HPDE6-E6E7 (cell line): ENCODE measurements at regions not wholly inside any gene's neighbourhood (a gene's known extent, or its start where the extent isn't known, plus 50 kb on each side); places are given as distances from the start of the nearest gene placed in this dataset.

Source experiments
- DNase-seq: peaks from one replicate; pipeline ENCODE4 v3.0.0; 2011; ENCODE audit warnings: missing footprints; ENCODE audit errors: extremely low spot score

- no peak for DNase-seq
Measured at GRCh38 chr1:38719880-38720279, 139.7 kb downstream of the RRAGC start.

GRCh38 chr1:38718031-38718430, 141.5 kb downstream of the RRAGC start:
- no peak for DNase-seq

- no peak for DNase-seq
Measured at GRCh38 chr1:38716229-38716628, 143.3 kb downstream of the RRAGC start.

- DNase-seq: no peak
Measured at GRCh38 chr1:38715415-38715814, 144.2 kb downstream of the RRAGC start.

- no peak for DNase-seq
Measured at GRCh38 chr1:38712046-38712445, 147.5 kb downstream of the RRAGC start.

DNA sequence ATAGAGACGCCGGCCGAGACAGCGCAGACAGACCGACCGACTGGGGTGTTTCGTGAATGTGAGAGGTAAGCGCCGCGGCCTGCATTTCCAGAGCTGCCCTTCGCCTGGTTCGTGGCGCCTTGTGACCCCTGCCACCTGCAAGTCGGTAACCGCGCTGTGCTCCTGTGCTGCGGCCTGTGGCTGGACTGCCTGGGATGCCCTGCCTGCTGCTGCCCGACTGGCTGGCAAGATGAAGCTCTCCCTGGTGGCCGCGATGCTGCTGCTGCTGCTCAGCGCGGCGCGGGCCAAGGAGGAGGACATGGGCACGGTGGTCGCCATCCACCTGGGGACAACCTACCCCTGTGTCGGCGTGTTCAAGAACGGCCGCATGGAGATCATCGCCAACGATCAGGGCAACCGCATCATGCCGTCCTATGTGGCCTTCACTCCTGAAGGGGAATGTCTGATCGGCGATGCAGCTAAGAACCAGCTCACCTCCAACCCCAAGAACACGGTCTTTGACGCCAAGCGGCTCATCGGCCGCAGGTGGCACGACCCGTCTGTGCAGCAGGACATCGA, 150.8 kb downstream of the RRAGC start:
- DNase-seq: no peak

GRCh38 chr1:38701088-38701487, 158.5 kb downstream of the RRAGC start:
- no peak for DNase-seq

GRCh38 chr1:38700077-38700470, 159.5 kb downstream of the RRAGC start:
- DNase-seq: no peak

DNA sequence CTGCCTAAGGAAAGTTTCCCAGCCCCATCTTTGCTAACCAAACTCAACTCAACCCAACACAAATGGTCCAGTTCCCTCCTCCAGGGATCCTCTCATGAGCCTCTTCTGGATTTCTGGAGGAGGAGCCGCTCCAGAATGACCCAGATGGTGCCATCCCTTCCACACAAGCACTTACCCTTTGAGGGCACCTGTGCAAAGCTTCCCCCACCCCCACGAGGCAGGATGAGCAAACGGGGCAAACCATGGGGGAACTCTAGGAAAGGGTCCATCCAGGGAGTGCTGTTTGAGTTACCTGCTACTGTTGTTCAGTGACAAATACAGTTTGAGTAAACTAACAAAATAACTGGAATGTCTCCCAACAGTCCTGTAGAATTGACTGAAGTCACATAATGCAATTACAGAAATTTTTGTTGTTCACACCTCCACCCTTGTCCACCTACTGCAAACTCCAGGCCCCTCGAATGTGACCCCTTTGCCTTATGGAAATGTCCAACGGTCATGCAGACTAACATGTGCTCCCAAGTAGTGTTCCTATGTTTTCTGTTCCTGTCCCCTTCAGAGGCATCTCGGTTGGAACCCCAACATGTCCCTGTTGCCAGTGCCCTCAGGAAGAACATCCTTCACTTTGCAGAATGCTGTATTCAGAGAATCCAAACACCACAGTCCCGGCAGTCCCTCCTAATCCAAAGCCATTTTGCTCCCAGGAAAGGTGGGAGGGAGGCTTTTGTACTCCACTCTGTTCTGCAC, 160.1 kb downstream of the RRAGC start:
- DNase-seq: no peak

DNA sequence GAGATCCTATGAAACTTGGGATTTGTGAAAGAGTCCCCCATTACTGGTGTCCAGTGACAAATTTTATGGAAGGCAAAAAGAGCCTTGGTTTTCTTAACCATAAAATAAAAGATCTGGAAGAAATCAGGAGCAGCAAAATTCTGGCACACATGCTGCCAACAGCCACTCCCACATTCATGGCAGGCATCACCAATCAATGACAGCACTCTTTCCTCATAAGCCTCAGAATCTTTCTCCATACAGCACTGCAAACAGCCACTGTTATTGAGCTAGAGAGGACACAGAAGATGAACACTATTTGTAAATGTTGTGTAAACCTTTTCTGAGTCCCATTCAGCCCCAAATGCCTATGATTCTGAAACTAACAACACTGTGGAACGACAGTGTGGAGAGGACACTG, 162.2 kb downstream of the RRAGC start:
- no peak for DNase-seq

- no peak for DNase-seq
Measured at GRCh38 chr1:38696371-38696770, 163.2 kb downstream of the RRAGC start.

GRCh38 chr1:38693759-38694158, 165.8 kb downstream of the RRAGC start:
- DNase-seq: no peak

DNA sequence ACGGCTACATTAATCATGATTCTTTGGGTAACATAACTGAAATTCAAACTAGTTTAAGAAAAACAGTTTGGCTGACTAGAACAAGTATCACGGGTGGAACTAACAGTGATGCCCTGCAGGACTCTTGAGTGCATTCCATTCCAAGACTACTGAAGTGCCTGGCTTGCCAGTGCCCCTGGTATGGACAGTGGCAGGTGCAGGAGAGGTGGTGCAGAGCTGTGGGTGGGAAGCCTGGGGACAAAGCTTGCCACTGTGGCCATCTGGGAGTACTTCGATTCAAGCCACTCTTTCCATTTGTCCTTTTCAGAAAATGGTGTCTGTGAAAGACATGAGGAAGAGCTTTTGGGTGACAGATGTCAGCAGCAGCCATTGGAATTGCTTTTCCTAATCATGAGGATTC, 166.5 kb downstream of the RRAGC start:
- no peak for DNase-seq

DNA sequence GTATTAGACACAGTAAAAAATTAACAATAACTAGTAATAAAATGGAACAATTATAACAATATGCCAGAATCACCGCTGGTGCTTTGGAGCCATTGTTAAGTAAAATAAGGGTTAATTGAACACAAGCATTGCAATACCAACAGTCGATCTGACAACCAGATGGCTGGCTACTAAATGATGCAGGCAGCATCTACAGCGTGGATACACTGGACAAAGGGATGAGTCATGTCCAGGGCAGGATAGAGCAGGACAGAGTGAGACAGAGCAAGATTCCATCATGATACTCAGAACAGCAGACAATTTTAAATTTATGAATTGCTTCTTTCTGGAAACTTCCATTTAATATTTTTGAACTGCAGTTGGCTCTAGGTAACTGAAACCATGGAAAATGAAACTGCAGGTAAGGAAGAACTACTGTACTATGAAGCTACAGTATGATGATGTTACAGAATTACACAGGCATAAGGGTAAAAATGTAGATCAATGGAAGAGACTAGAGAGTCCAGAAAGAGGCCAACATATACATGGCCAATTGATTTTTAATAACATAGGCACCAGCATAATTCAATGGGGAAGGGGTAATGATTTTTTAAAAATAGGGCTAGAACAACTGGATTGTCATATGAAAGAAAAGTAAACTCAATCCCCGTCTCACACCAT, 168.7 kb downstream of the RRAGC start:
- DNase-seq: no peak

- DNase-seq: no peak
Measured at GRCh38 chr1:38686927-38687255, 172.7 kb downstream of the RRAGC start.

- DNase-seq: no peak
Measured at GRCh38 chr1:38686167-38686926, 173.2 kb downstream of the RRAGC start.

DNA sequence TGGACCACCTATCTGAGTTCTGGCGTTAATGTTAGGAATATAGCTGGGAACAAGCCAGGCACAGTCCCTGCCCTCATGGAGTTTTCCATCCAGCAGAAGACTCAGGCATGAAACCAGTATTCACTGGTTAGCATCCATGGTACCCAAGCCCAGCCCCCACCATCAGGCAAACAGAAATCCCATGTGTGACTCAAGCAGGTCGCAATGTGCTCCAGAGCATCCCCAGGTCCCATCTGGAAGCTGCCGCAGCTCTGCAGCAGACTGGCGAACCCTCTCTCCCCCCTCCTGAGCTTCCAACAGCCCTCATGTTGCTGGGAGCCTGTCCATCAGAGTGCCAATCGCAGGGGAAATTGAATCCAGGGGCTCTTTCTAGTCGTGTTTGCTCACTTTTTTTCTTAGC, 174.2 kb downstream of the RRAGC start:
- DNase-seq: no peak

GRCh38 chr1:38680801-38681510, 178.6 kb downstream of the RRAGC start:
- DNase-seq: no peak

DNA sequence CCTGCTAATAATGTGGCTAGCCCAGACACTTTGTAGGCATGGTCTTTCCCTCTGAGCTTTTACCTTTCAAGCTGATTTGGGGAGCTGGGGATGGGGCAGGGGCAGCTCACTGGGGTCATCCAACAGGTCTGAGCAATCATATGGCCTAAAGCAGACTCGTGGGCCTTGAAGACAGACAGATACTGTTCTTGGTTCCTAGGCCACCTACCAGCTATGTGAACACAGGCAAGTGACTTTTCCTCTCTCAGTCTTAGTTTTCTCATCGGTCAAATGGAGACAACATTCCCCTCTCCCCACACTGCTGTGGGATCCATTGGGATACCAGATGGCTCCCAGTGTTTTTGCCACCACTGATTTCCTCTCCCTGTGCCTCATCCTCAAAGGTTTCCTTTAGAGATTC, 181.8 kb downstream of the RRAGC start:
- no peak for DNase-seq

- DNase-seq: no peak
Measured at GRCh38 chr1:38677311-38677710, 182.3 kb downstream of the RRAGC start.

- no peak for DNase-seq
Measured at GRCh38 chr1:38672692-38673091, 186.9 kb downstream of the RRAGC start.

DNA sequence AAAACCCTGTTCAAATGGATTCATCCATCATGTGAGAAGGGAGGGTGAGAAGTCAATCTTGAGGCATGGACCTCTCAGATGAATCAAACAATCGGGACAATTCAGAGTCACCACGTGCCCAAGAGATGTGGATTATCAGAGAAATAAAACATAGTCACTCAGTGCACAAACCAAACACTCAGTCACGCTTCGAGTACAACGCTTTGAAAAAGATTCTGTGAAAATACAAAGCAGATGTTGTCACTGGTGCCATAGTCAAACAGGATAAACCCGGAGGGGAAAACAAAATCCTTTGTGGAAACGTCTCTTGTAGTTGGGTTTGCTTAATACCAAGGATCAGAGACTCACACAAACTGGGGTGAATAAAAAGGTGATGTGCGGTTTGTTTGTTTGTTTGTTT, 188.4 kb downstream of the RRAGC start:
- DNase-seq: no peak
